Skeletal muscle tissue (tissue), 3 donors: ENCODE measurements at regions not wholly inside any gene's neighbourhood (a gene's known extent, or its start where the extent isn't known, plus 50 kb on each side); places are given as distances from the start of the nearest gene placed in this dataset.

ENCODE experiments used
- H3K27ac ChIP-seq: one replicate; pipeline ENCODE4 v1.7.0; 2013; ENCODE audit warnings: mild to moderate bottlenecking, low read depth, low read length, inconsistent platforms
- H3K27me3 ChIP-seq, 3 donors: one replicate each; pipeline ENCODE4 v1.7.0; 2013; ENCODE audit warnings: low read length in 3 of 3; ENCODE audit not compliant: control insufficient read depth in 3 of 3, insufficient read depth in 3 of 3
- H3K36me3 ChIP-seq, 3 donors: one replicate each; pipeline ENCODE4 v1.7.0; 2013; ENCODE audit warnings: low read length in 3 of 3; ENCODE audit not compliant: control insufficient read depth in 3 of 3, insufficient read depth in 3 of 3
- H3K4me1 ChIP-seq, 3 donors: one replicate each; pipeline ENCODE4 v1.7.0; 2013; ENCODE audit warnings: low read length in 3 of 3, mild to moderate bottlenecking in 3 of 3; ENCODE audit not compliant: control insufficient read depth in 3 of 3, insufficient read depth in 3 of 3
- H3K4me3 ChIP-seq, 3 donors: one replicate each; pipeline ENCODE4 v1.7.0; 2013; ENCODE audit warnings: low read length in 3 of 3
- H3K9ac ChIP-seq, 3 donors: one replicate each; pipeline ENCODE4 v1.7.0; 2013; ENCODE audit warnings: low read length in 3 of 3, mild to moderate bottlenecking in 3 of 3, moderate library complexity in 2 of 3, low read depth in 1 of 3
- H3K9me3 ChIP-seq, 3 donors: one replicate each; pipeline ENCODE4 v1.7.0; 2013; ENCODE audit warnings: low read length in 3 of 3; ENCODE audit not compliant: control insufficient read depth in 3 of 3
- donor health status: Osteomylitis.

DNA sequence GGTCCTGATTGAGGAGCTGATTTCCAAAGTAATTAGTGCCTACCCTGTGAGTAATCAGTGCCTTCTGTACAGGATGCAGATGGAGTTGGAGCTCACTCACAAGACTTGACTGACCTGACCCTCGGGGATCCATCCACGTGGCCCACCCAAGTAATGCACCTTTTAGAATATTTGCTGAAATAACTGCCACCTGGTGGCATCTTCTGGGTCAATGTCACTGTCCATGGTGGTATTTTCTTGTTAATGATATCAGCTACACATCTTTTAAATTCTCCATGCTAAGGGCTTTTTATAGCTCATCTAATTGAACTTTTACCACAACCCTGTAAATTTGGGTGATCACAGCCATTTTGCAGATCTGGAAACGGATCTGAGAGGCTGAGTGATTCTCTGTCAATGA lies 74.3 kb upstream of the ANKRD34C start:
- Histone ChIP-seq H3K27ac (no peak overlapping the region), H3K27me3 (peaks cover 52 to 65% (median 55%) of the 10 kb centered on the region in 3 donors), H3K4me3 (no peak overlapping the region), H3K36me3 (no peaks in the 10 kb centered on the region), H3K4me1 (no peaks in the 10 kb centered on the region), H3K9ac (no peak overlapping the region), H3K9me3 (no peaks in the 10 kb centered on the region)

DNA sequence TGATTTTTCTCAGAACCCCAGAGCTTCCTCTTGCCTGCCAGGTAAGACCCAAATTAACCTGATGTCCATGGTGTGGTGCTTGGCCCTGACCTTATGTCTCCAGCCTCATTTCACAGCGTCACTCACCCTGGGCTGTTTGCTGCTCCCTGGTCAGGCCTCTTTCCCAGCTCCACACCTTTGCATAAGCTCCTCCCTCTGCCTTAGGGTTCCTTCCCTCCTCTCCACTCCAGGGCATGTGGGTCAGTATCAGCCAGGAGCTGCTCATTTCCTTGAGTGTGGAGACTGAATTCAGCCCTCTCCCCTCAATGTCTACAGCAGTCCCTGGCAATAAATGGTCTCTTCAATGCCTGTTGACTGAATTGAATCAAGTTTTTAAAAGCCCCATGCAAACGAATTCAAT lies 75.6 kb upstream of the ANKRD34C start:
- Histone ChIP-seq H3K4me3 (no peak overlapping the region), H3K36me3 (no peaks in the 10 kb centered on the region), H3K9me3 (no peaks in the 10 kb centered on the region), H3K27ac (no peak overlapping the region), H3K27me3 (peaks cover 42 to 62% (median 50%) of the 10 kb centered on the region in 3 donors), H3K4me1 (no peaks in the 10 kb centered on the region), H3K9ac (no peak overlapping the region)

DNA sequence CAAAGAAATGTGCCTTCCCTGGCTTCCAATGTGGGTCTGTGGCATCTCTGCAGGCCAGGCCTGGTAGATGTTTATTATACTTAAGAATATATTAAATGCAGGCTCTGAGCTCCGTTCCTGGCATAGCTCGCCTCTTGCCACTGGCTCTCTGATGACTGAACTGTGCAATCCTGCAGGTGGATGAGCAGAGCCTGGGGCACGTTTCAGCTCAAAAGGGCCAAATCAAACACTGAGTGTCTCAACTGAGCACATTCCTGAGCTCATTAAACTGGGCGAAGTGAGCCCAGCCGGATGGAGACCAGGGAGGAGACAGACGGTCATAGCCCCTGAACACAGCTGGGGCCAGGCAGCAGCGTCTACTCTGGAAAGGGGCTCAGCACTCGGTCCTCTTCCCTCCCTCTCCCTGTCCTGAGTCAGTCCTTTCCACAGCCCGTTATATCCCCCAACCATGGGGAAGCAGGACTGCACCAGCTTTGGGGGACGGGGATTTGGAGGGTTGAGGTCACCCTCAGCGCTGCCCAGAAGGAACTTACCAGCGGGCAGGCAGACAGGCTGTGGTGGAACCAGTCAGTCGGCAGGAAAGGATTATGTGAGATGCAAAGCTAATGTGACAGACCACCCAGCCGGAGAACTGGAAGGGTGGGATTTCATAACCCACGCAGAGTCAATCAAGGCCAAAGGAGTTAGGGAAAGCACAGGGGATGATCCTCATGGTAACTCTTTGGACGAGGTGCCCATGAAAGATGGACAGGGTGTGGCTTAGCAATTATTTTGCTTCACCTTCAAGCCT lies 77.4 kb upstream of the ANKRD34C start:
- no peaks in the 10 kb centered on the region for H3K4me1 ChIP-seq
- H3K36me3 ChIP-seq: no peaks in the 10 kb centered on the region
- H3K9me3 ChIP-seq: no peaks in the 10 kb centered on the region
- peaks cover 33 to 52% (median 39%) of the 10 kb centered on the region in 3 donors for H3K27me3 ChIP-seq
- H3K4me3 ChIP-seq: no peak overlapping the region
- H3K9ac ChIP-seq: no peak overlapping the region
- no peak overlapping the region for H3K27ac ChIP-seq

DNA sequence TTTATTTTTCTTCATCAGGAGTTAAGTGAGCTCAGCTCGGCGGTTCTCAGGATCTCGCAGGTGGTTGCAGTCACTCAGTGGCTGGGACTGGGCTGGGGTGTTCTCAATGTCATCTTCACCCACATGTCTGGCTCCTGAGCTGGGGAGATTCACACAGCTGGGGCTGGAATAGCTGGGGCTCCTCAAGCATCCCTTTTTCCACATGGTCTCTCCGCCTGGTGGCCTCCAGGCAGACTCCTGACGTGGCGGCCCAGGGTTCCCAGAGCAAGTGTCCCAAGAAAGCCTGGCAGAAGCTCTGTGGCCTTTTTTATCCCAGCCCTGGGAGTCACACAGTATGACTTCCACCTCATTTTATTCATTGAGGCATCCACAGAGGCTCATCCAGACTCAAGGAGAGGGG lies 84.1 kb upstream of the ANKRD34C start:
- Histone ChIP-seq H3K4me1 (no peaks in the 10 kb centered on the region), H3K4me3 (no peak overlapping the region), H3K9me3 (no peaks in the 10 kb centered on the region), H3K9ac (no peak overlapping the region), H3K27me3 (peaks cover 0 to 33% (median 23%) of the 10 kb centered on the region in 3 donors), H3K36me3 (no peaks in the 10 kb centered on the region), H3K27ac (no peak overlapping the region)

DNA sequence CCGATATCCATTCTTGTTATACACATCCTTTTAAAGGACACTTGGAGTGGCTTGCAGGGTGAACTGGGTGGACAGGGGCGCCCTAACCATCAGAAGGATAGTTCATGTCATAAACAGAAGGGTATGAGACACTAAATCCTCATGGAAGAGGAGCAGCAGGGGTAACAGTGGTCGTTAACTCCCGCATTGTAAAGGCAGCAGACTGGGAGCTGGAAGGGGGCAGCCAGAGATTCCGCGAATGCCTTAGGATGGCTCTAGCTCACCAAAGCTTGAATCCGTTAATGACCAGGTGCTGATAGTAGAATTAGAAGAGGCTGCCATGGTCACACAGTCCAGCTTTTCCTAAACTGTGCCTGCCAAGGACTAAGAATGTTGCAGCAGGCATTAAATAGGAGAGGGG lies 85.2 kb upstream of the ANKRD34C start:
- peaks cover 0 to 24% (median 16%) of the 10 kb centered on the region in 3 donors for H3K27me3 ChIP-seq
- no peak overlapping the region for H3K27ac ChIP-seq
- peaks cover 3 to 10% (median 5%) of the 10 kb centered on the region in 3 donors for H3K4me1 ChIP-seq
- H3K9me3 ChIP-seq: no peaks in the 10 kb centered on the region
- H3K4me3 ChIP-seq: no peak overlapping the region
- no peaks in the 10 kb centered on the region for H3K36me3 ChIP-seq
- H3K9ac ChIP-seq: no peak overlapping the region

DNA sequence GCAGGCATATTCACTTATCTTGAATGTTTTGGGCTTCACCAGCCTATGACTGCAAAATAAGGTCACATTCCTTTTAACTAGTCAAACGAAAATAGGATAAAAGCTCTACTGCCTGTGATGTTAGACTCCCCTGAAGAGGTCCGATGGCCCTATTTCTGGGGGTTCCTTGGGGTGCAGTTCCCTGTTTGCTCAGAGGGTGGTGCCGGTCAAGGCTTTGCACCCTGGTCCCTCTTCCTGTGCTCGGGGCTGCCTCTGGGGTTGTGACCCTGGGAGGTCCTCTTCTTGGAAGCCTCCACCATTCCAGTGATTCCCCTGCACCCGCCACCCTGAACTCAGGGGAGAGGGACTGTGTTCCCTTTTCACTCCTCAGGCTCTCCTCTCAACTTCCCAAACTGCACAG lies 86.7 kb upstream of the ANKRD34C start:
- no peak overlapping the region for H3K9ac ChIP-seq
- no peak overlapping the region for H3K27ac ChIP-seq
- no peaks in the 10 kb centered on the region for H3K9me3 ChIP-seq
- H3K27me3 ChIP-seq: peaks cover 2 to 24% (median 10%) of the 10 kb centered on the region in 3 donors
- H3K4me1 ChIP-seq: peaks cover 6 to 11% (median 8%) of the 10 kb centered on the region in 3 donors
- H3K4me3 ChIP-seq: no peak overlapping the region
- H3K36me3 ChIP-seq: no peaks in the 10 kb centered on the region

DNA sequence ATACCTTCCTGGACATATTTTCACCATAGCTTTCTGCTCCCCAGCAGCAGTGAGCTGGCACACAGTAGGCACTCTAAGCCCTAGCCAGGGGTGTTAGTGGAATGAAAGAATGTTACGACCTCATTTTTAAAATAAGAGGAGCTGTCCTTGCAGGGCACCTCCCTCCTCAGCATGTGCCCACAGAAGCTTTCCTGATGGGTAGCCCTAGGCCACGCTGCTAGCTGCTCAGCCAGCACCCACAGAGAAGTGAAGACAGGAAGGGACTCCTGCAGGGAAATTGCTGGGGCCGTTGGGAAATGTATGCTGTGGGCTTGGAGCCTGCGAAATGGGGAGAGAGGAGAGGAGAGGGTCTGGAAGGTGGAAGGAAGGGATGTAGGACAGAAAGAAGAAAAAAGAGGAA lies 87.3 kb upstream of the ANKRD34C start:
- Histone ChIP-seq H3K9ac (no peak overlapping the region), H3K27ac (no peak overlapping the region), H3K4me3 (no peak overlapping the region), H3K9me3 (no peaks in the 10 kb centered on the region), H3K36me3 (no peaks in the 10 kb centered on the region), H3K4me1 (peaks cover 6 to 11% (median 8%) of the 10 kb centered on the region in 3 donors), H3K27me3 (peaks cover 3 to 24% (median 10%) of the 10 kb centered on the region in 3 donors)

DNA sequence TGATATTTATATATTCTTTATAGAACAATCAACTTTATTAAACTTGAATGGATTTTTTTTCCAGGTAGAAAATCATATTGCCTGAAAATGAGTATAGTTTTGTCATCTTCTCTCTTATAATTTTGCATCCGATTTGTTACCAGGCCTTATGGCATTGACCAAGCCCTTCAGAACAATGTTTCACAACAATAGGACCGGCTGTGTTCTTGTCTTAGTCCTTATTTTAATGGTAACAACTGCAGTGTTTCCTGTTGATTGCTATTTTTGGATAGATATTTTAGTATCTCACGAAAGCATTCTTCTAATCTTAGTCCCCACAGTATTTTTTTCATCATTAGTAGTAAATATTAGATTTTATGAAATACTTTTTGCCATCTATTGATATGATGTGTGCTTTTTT lies 88.1 kb upstream of the ANKRD34C start:
- H3K9ac ChIP-seq: no peak overlapping the region
- no peaks in the 10 kb centered on the region for H3K36me3 ChIP-seq

DNA sequence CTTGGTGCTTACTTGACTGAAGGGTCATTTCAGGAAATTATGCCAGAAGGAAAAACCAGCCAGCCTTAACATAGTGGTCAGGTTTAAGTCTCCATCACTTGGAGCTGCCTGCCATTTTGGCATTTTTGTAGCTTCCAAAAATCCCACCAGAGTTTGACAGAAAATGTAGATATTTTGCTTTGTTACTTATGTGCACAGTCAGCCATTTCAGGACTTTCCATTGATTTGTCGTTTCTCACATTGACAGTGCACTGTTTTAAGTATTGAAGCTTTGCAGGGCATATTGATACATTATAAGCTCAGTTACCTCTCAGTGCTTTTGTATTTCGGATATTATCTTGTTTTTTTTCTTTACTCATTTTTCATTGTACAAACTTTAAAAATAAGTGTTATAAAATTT lies 89.0 kb upstream of the ANKRD34C start:
- Histone ChIP-seq H3K9ac (no peak overlapping the region), H3K4me3 (no peak overlapping the region), H3K27ac (no peak overlapping the region), H3K9me3 (no peaks in the 10 kb centered on the region), H3K27me3 (peaks cover 3 to 21% (median 12%) of the 10 kb centered on the region in 3 donors), H3K36me3 (no peaks in the 10 kb centered on the region), H3K4me1 (peaks cover 6 to 11% (median 8%) of the 10 kb centered on the region in 3 donors)

More for the DNA sequence above, 88.1 kb upstream of the ANKRD34C start:
- Histone ChIP-seq H3K27ac (no peak overlapping the region), H3K27me3 (peaks cover 3 to 21% (median 10%) of the 10 kb centered on the region in 3 donors), H3K9me3 (no peaks in the 10 kb centered on the region), H3K4me1 (peaks cover 6 to 11% (median 8%) of the 10 kb centered on the region in 3 donors), H3K4me3 (no peak overlapping the region)

DNA sequence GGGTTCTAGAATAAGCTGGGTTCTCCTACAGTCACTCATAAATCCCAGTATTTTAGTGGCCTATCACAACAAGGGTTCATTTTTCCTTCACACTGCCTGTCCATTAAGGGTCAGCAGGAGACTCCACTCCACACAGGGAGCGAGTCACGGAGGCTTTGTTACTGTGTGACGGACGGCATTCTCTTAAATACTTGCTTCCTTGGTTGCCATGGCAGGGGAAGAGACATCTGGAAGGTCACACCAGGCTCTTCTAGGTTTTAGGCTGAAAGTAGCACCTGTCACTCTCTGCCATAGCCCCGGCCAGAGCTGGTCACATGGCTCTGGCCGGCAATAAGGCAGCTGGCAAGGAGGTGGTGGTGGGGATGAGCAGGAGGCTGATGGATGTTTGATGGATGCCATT lies 89.4 kb upstream of the ANKRD34C start:
- peaks cover 6 to 11% (median 8%) of the 10 kb centered on the region in 3 donors for H3K4me1 ChIP-seq
- no peaks in the 10 kb centered on the region for H3K36me3 ChIP-seq
- H3K9me3 ChIP-seq: no peaks in the 10 kb centered on the region
- H3K4me3 ChIP-seq: no peak overlapping the region
- peaks cover 3 to 21% (median 11%) of the 10 kb centered on the region in 3 donors for H3K27me3 ChIP-seq
- no peak overlapping the region for H3K27ac ChIP-seq
- H3K9ac ChIP-seq: peak overlapping the region in 1 of 3 donors; percentile 3
